Peyer's patch (tissue), 4 donors: ENCODE measurements at regions not wholly inside any gene's neighbourhood (a gene's known extent, or its start where the extent isn't known, plus 50 kb on each side); places are given as distances from the start of the nearest gene placed in this dataset.

Experiments
- POLR2A ChIP-seq, 2 donors: fragments of 450-650 bp; IDR thresholded peaks; one replicate each; pipeline ENCODE4 v1.5.1; 2017; ENCODE audit warnings: antibody characterized with exemption in 2 of 2, mild to moderate bottlenecking in 2 of 2, moderate library complexity in 2 of 2
- TF ChIP-seq, protein P1 (sequence below), 6 experiments: fragments of 450-650 bp in 4 of 6; fragments of 200-600 bp in 2 of 6; sonication (generic) in 1 of 6; IDR thresholded peaks; one replicate each; pipeline ENCODE4 v1.5.1; 2017 to 2019; ENCODE audit warnings: antibody characterized with exemption in 6 of 6, mild to moderate bottlenecking in 3 of 6, moderate library complexity in 1 of 6

GRCh38 chr11:112597286-112597790, 336.7 kb upstream of the PLET1 start:
- TF ChIP-seq, protein P1, sequence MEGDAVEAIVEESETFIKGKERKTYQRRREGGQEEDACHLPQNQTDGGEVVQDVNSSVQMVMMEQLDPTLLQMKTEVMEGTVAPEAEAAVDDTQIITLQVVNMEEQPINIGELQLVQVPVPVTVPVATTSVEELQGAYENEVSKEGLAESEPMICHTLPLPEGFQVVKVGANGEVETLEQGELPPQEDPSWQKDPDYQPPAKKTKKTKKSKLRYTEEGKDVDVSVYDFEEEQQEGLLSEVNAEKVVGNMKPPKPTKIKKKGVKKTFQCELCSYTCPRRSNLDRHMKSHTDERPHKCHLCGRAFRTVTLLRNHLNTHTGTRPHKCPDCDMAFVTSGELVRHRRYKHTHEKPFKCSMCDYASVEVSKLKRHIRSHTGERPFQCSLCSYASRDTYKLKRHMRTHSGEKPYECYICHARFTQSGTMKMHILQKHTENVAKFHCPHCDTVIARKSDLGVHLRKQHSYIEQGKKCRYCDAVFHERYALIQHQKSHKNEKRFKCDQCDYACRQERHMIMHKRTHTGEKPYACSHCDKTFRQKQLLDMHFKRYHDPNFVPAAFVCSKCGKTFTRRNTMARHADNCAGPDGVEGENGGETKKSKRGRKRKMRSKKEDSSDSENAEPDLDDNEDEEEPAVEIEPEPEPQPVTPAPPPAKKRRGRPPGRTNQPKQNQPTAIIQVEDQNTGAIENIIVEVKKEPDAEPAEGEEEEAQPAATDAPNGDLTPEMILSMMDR (IDR thresholded peaks at IDR 0.05), result no peak
- TF ChIP-seq POLR2A (IDR thresholded peaks at IDR 0.05), result no peak
